GM12892 (cell line): ENCODE measurements at regions not wholly inside any gene's neighbourhood (a gene's known extent, or its start where the extent isn't known, plus 50 kb on each side); places are given as distances from the start of the nearest gene placed in this dataset.

ENCODE experiments used
- POLR2A ChIP-seq: IDR thresholded peaks from 2 replicates; pipeline ENCODE4 v1.6.1; 2011; ENCODE audit warnings: low read depth, low read length, control low read depth
- POLR2AphosphoS5 ChIP-seq: IDR thresholded peaks from 2 replicates; pipeline ENCODE4 v1.6.1; 2011; ENCODE audit warnings: low read depth, low read length, control low read depth
- TAF1 ChIP-seq: IDR thresholded peaks from 2 replicates; pipeline ENCODE4 v1.6.1; 2011; ENCODE audit warnings: low read depth, mild to moderate bottlenecking, control low read depth, low read length, borderline replicate concordance

GRCh38 chr2:240229005-240229404, 88.5 kb upstream of the OTOS start:
- no peak for TF ChIP-seq POLR2A
- no peak for TF ChIP-seq POLR2AphosphoS5
- TF ChIP-seq TAF1: no peak
